ENCODE measurements at regions not wholly inside any gene's neighbourhood (a gene's known extent, or its start where the extent isn't known, plus 50 kb on each side); places are given as distances from the start of the nearest gene placed in this dataset.

- BruUV-seq (replicated peaks), result no TSS peak
- intact Hi-C loops (cut with micrococcal nuclease; ENCODE audit: unreplicated experiment), result no loop called here
- in situ Hi-C loops (cut with HindIII; ENCODE audit: low pct_unique_long_range_greater_than_20kb, low sequenced_read_pairs), result no loop called here
These were observed 405.4 kb downstream of the AR start for GRCh38 chrX:67949270-67949669.

GRCh38 chrX:67953658-67954057 lies 409.8 kb downstream of the AR start:
- intact Hi-C loops (cut with micrococcal nuclease; ENCODE audit: unreplicated experiment) (no loop called here), in situ Hi-C loops (cut with HindIII; ENCODE audit: low pct_unique_long_range_greater_than_20kb, low sequenced_read_pairs) (no loop called here)
- BruUV-seq (replicated peaks), result no TSS peak
- no peak overlapping the region for H3K4me3 ChIP-seq (ENCODE audit: low read depth in 2 of 2, low read length in 2 of 2)
- DNase-seq (ENCODE audit: low read depth, low spot score) (no peak), ATAC-seq (no peak)
- H3K27me3 ChIP-seq (ENCODE audit: control insufficient read depth, insufficient read depth, low read length), result no peaks in the 10 kb centered on the region
- CTCF ChIA-PET, result no interaction called here
- H3K4me1 ChIP-seq (ENCODE audit: control insufficient read depth, insufficient read depth, low read length), result no peaks in the 10 kb centered on the region
- POLR2A ChIA-PET, result no interaction called here
- H3K9me3 ChIP-seq (ENCODE audit: control insufficient read depth, insufficient read depth, low read depth, low read length), result no peaks in the 10 kb centered on the region
- no peak overlapping the region for H3K27ac ChIP-seq (ENCODE audit: low read length)
- TF ChIP-seq SIN3A (IDR thresholded peaks at IDR 0.05; ENCODE audit: borderline replicate concordance, insufficient read depth, low read depth, low read length) (no peak), POLR2AphosphoS5 (IDR thresholded peaks at IDR 0.05; ENCODE audit: low read depth, low read length) (no peak), CTCF (IDR thresholded peaks at IDR 0.05) (no peak), TCF7L2 (IDR thresholded peaks at IDR 0.05; ENCODE audit: low read depth, low read length) (no peak), REST (IDR thresholded peaks at IDR 0.05; ENCODE audit: insufficient read depth in 1 of 2, low read depth in 2 of 2, low read length in 1 of 2) (no peak)
- no peaks in the 10 kb centered on the region for H3K36me3 ChIP-seq (ENCODE audit: control insufficient read depth, insufficient read depth, low read length)

More at GRCh38 chrX:67949270-67949669, 405.4 kb downstream of the AR start:
- no peak for ATAC-seq
- H3K27ac ChIP-seq (ENCODE audit: low read length), result no peak overlapping the region
- ChIA-PET POLR2A (interaction anchor here (0.6 kb wide), 1 partner anchor 342 kb away, joined by 8 read pairs; no protein-coding TSS in a partner anchor), CTCF (no interaction called here)
- no peaks in the 10 kb centered on the region for H3K9me3 ChIP-seq (ENCODE audit: control insufficient read depth, insufficient read depth, low read depth, low read length)
- H3K4me1 ChIP-seq (ENCODE audit: control insufficient read depth, insufficient read depth, low read length), result no peaks in the 10 kb centered on the region
- TF ChIP-seq POLR2AphosphoS5 (IDR thresholded peaks at IDR 0.05; ENCODE audit: low read depth, low read length) (no peak), TCF7L2 (IDR thresholded peaks at IDR 0.05; ENCODE audit: low read depth, low read length) (no peak), SIN3A (IDR thresholded peaks at IDR 0.05; ENCODE audit: borderline replicate concordance, insufficient read depth, low read depth, low read length) (no peak), CTCF (IDR thresholded peaks at IDR 0.05) (no peak), REST (IDR thresholded peaks at IDR 0.05; ENCODE audit: insufficient read depth in 1 of 2, low read depth in 2 of 2, low read length in 1 of 2) (no peak)
- no peaks in the 10 kb centered on the region for H3K36me3 ChIP-seq (ENCODE audit: control insufficient read depth, insufficient read depth, low read length)
- no peaks in the 10 kb centered on the region for H3K27me3 ChIP-seq (ENCODE audit: control insufficient read depth, insufficient read depth, low read length)
- no peak overlapping the region for H3K4me3 ChIP-seq (ENCODE audit: low read depth in 2 of 2, low read length in 2 of 2)
- no peak for DNase-seq (ENCODE audit: low read depth, low spot score)
